Spleen (tissue), 7 donors: ENCODE measurements at regions not wholly inside any gene's neighbourhood (a gene's known extent, or its start where the extent isn't known, plus 50 kb on each side); places are given as distances from the start of the nearest gene placed in this dataset.

Experiments
- POLR2A ChIP-seq, 3 donors: fragments of 450-650 bp; IDR thresholded peaks; one replicate each; pipeline ENCODE4 v1.5.1; 2017; ENCODE audit warnings: antibody characterized with exemption in 3 of 3, mild to moderate bottlenecking in 1 of 3
- TF ChIP-seq, protein P1 (sequence below), 11 experiments: fragments of 200-600 bp in 7 of 11; fragments of 450-650 bp in 4 of 11; sonication (generic) in 4 of 11; IDR thresholded peaks in 8 of 11; conservative IDR thresholded peaks in 3 of 11; 1 replicate in 7 of 11; 2 replicates in 4 of 11; pipeline versions ENCODE4 v1.4.0 to v1.8.0; 2016 to 2021; ENCODE audit warnings: antibody characterized with exemption in 11 of 11, inconsistent platforms in 4 of 11, mild to moderate bottlenecking in 1 of 11
- donor health status: DM: no; HTN: no; CAD: no; lungs with moderate emphysema.
- donor health status: DM: no; HTN: no; CAD: no.
- donor health status: DM: no; HTN: no; CAD: no.

DNA sequence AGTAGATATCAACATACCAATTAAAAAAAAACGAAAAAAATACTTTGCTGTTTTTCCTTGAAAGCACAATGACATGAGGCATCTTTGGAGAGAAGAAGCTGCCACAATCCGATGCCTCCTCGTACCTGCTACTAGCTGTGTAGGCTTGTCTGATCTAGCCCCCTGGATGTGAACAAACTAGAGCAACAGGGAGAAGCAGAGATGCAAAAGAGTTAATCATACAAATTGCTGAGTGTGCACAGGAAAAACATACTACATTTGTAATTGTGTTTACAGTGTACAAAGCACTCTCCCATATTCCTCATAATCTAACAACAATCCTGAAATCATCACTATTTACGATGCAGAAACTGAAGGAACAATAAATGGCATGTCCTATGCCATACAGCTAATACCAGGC lies 227.0 kb upstream of the CTNNB1 start:
- TF ChIP-seq POLR2A (IDR thresholded peaks at IDR 0.05): no peak
- TF ChIP-seq, protein P1, sequence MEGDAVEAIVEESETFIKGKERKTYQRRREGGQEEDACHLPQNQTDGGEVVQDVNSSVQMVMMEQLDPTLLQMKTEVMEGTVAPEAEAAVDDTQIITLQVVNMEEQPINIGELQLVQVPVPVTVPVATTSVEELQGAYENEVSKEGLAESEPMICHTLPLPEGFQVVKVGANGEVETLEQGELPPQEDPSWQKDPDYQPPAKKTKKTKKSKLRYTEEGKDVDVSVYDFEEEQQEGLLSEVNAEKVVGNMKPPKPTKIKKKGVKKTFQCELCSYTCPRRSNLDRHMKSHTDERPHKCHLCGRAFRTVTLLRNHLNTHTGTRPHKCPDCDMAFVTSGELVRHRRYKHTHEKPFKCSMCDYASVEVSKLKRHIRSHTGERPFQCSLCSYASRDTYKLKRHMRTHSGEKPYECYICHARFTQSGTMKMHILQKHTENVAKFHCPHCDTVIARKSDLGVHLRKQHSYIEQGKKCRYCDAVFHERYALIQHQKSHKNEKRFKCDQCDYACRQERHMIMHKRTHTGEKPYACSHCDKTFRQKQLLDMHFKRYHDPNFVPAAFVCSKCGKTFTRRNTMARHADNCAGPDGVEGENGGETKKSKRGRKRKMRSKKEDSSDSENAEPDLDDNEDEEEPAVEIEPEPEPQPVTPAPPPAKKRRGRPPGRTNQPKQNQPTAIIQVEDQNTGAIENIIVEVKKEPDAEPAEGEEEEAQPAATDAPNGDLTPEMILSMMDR (IDR thresholded peaks at IDR 0.05 in 8 of 11, conservative IDR thresholded peaks at IDR 0.05 in 3 of 11): no peak
